GM19351 (cell line): ENCODE measurements at regions not wholly inside any gene's neighbourhood (a gene's known extent, or its start where the extent isn't known, plus 50 kb on each side); places are given as distances from the start of the nearest gene placed in this dataset.
A peak's percentile ranks its signal among the peaks of the same experiment; 100 is the strongest.

Experiments
- ATAC-seq: cut with Tn5 transposase; IDR thresholded peaks from one replicate; pipeline ENCODE4 v1.9.1; 2021; ENCODE audit warnings: mild to moderate bottlenecking, moderate library complexity; ENCODE audit not compliant: unreplicated experiment

GRCh38 chr10:4663162-4663992 is 162.6 kb upstream of the AKR1E2 start:
- ATAC-seq: peak; percentile 85

- no peak for ATAC-seq
Measured at GRCh38 chr10:4662576-4663161, 163.3 kb upstream of the AKR1E2 start.

- ATAC-seq: no peak
Measured at GRCh38 chr10:4661511-4662255, 164.3 kb upstream of the AKR1E2 start.

DNA sequence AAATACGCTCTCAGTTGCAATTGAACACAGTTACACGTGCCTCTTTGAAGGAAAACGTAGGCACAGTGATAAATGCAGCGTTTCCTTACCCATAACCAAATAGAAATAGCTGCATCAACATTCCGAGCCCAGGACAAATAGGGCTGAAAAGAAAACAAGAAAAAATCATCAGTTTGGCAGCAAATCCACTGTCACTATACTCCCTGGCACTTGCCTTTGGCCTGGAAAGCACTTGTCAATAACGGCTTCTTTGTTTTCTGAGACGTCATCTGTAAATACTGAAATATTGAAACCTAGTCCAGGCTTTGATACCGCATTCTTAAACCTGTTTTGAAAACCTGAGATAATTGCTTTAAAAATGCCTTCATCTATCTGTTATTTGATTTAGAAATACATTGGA is 167.2 kb upstream of the AKR1E2 start:
- ATAC-seq: no peak

DNA sequence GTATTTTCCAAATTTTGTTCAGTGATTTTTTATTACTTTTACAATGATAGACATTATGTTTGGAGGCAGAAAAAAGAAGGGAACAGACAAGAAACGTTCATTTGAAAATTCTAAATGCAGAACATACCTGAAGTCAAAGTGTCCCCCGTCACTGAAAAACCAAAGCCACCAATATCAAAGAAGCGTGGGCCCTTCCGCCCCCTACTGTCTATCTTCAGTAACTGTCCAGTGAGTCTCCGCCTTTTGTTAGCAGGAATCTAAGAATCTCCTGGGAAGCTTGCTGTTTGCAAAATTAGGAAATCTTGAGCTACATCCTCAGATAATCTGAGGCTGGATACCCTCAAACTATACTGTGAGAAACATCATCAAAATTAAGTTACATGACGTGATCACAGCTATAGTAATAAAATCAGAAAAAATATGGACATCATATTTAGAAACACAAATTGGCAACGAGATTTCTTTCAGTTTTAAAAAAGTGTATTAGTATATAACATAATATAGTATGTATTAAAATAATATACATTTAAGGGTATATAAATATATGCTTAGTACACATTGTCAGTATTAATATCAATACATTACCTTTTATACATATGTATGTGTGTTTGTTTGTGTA is 169.3 kb upstream of the AKR1E2 start:
- ATAC-seq: peak; percentile 67

DNA sequence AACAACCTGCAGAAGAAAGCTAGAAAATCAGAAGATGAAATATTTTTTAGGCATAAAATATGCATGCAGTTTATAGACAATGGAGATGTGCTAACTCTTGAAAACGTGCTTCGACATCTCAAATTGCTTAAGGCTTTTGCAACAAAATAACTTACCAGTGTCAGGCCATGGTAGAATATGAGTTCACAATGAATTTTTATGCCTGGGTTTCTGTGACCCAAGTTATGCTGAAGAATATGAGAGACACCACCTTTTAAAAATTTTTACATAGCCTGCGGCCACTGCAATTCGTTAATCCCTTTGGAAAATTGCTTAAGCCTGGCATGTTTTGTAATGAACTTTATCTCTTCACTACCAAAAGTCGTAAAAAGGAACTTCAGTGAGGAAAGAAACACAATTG is 170.1 kb upstream of the AKR1E2 start:
- ATAC-seq: no peak

GRCh38 chr10:4655406-4655805 is 170.6 kb upstream of the AKR1E2 start:
- ATAC-seq: no peak

GRCh38 chr10:4654496-4654895 is 171.5 kb upstream of the AKR1E2 start:
- no peak for ATAC-seq

DNA sequence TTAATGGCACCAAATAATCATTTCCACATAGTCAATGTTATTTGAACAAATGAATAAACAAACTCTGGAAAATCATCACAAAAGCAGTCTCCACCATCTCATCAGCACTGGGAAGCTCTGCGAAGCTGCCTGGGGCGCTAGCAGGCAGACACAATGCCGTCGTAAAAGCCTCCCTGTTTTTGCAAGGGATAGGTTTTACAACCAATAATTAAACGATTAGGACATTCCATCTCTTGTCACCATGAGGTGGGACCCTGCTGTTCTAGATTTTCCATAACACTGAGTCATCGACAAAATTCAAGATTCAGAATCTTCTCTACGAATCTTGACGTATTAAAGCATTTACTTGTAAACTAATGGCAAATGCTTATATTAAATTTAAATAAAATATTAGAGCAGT is 172.8 kb upstream of the AKR1E2 start:
- no peak for ATAC-seq

GRCh38 chr10:4652111-4653010 is 173.6 kb upstream of the AKR1E2 start:
- ATAC-seq: peak; percentile 66

- ATAC-seq: no peak
Measured at GRCh38 chr10:4651404-4652037, 174.5 kb upstream of the AKR1E2 start.

- no peak for ATAC-seq
Measured at GRCh38 chr10:4650582-4650981, 175.4 kb upstream of the AKR1E2 start.

DNA sequence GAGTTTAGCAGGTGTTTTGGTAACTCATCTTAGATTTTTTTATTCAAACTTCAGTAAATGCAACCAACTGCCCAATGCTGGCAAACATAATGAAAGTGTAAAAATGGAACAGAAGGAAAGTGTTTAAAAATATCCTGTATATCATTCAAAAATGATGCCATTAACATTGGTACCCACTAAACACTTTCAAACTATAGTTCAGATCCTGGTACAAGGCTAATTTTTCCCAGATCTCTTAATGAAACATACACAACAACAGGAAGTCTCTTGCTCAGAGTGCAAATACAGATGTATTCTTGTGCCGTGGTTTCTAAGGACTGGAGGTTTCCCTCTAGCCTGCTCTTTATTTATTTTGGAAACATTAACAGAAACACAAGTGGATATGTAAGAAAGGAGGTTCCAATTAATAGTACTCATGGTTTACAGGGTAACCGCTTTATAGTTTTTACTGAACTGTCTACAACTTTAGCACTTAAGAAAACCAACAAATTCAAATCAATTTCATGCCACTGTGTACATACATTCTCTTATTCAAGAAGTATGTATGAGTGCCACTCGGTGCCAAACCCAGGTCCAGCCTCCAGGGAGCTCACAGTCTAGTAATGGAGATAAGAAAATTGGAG is 176.0 kb upstream of the AKR1E2 start:
- no peak for ATAC-seq

GRCh38 chr10:4649471-4649870 is 176.5 kb upstream of the AKR1E2 start:
- ATAC-seq: no peak

- ATAC-seq: no peak
Measured at GRCh38 chr10:4648999-4649398, 177.0 kb upstream of the AKR1E2 start.

- no peak for ATAC-seq
Measured at GRCh38 chr10:4647109-4647785, 178.8 kb upstream of the AKR1E2 start.

DNA sequence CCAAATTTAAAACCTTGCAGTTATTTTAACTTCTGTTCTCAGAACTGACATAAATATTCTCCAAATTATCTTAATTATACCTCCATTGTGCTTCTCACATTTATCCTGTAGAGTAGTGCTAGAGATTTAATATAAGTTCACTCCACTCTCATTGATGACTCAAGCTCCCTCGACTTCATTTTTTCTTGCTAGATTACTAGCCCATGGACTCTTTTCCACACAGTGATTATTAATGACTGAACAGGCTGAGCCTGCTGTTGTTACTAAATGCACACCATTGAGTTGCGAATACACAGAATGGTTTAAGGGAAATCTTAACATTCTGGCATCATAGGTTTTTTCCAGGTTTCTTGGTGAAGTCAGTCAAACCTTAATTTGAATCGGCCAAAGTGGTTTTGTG is 179.5 kb upstream of the AKR1E2 start:
- ATAC-seq: no peak

DNA sequence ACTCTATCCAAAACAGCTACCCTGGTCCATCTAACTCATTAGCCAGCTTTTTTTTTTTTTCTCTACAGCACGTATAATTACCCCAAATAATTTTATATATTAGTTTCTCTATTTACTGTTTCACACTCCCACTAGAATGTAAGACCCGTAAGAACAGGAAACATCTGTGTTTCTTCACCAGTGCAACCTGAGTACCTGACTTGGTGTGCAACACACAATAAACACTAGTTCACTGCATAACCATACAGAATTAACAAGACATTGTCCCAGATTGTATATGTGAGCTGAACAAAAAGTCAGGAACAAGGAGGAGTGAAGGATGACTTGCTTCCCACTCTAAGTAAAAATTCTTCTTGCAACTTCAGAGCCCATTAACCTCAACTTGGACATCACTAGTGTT is 180.2 kb upstream of the AKR1E2 start:
- no peak for ATAC-seq

GRCh38 chr10:4643471-4643870 is 182.5 kb upstream of the AKR1E2 start:
- ATAC-seq: no peak
